ENCODE measurements at regions not wholly inside any gene's neighbourhood (a gene's known extent, or its start where the extent isn't known, plus 50 kb on each side); places are given as distances from the start of the nearest gene placed in this dataset.

DNA sequence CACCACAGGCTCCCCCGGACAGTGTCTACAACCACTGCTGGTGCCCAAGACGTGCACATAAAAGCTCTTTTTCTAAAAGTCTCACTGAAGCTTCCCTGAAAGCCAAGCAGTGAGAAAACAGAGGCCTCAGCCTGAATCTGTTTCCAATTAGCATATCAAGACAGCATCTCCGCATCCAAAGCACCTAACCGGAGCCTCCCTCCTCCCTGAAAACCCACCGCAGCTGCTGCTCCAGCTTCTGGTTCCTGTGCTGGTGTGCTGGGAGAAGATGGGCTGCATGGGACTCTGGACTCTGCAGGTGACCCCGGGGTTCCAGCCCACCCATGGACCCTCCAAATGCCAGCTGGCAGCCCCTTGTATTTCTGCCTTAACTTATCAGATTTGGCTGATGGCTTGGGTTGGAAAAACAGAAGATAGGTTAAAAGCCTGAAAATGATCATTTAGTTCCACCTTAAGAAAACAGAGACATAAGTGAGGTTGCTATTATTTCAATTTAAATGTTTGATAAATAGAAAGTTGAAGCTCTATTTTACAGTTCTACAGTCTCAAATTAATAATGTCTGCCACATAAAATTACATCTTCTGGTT, 103.3 kb downstream of the TMEM18 start:
- Histone ChIP-seq H4K20me1 (ENCODE audit: insufficient read depth) (no peaks in the 10 kb centered on the region), H3K27me3 (ENCODE audit: insufficient read depth) (no peaks in the 10 kb centered on the region), H3K36me3 (replicated peaks in 1 of 2; ENCODE audit: control insufficient read depth in 1 of 2, insufficient read depth in 2 of 2, low read length in 1 of 2) (no peaks in the 10 kb centered on the region), H3K4me2 (no peak overlapping the region), H3K9me3 (peaks cover 17% of the 10 kb centered on the region; the same call in 1 of the 2 replicates), H3K27ac (ENCODE audit: low read depth in 2 of 2, low read length in 1 of 2) (peak overlapping the region in 1 of 2 experiments; percentile 99; a peak in 2 of 4 replicates), H3F3A (replicated peaks; ENCODE audit: insufficient read depth) (no peaks in the 10 kb centered on the region), H3K9ac (no peak overlapping the region), H3K4me1 (ENCODE audit: control insufficient read depth in 1 of 2, insufficient read depth in 2 of 2, low read depth in 1 of 2, low read length in 1 of 2) (peaks cover 0 to 35% of the 10 kb centered on the region in 2 experiments; a peak in 2 of 4 replicates), H3K9me2 (no peaks in the 10 kb centered on the region), H2AFZ (ENCODE audit: low read depth) (no peak overlapping the region), H3K4me3 (ENCODE audit: low read depth in 2 of 2, low read length in 1 of 2) (no peak overlapping the region), H3K79me2 (ENCODE audit: insufficient read depth) (no peaks in the 10 kb centered on the region)
- ChIA-PET POLR2A (no interaction called here), CTCF (interaction anchor here (0.6 to 1.5 kb wide), 15 partner anchors 9 to 64 kb away, joined by 3 to 9 read pairs (median 3); no protein-coding TSS in a partner anchor)
- TF ChIP-seq CHD2 (IDR thresholded peaks at IDR 0.05; ENCODE audit: low read length, partially characterized antibody) (peak; percentile 82), RCOR1 (IDR thresholded peaks at IDR 0.05; ENCODE audit: low read length) (peak; percentile 90), NRF1 (IDR thresholded peaks at IDR 0.05; ENCODE audit: low read depth, low read length) (no peak), FOXJ3 (CRISPR knock-in tag; IDR thresholded peaks at IDR 0.05) (peak; percentile 93), EP300 (IDR thresholded peaks at IDR 0.05; ENCODE audit: borderline replicate concordance in 1 of 2, low read depth in 1 of 2, low read length in 1 of 2) (peak in 1 of 2 experiments; percentile 92; a peak in 2 of 4 replicates), GATA2 (CRISPR knock-in tag; IDR thresholded peaks at IDR 0.05) (peak; percentile 99), MEF2A (IDR thresholded peaks at IDR 0.05; ENCODE audit: borderline replicate concordance, low read depth) (no peak), ELF1 (IDR thresholded peaks at IDR 0.05) (no peak), POLR2AphosphoS5 (IDR thresholded peaks at IDR 0.05; ENCODE audit: low read depth, low read length) (no peak), TCF12 (IDR thresholded peaks at IDR 0.05) (peak; percentile 41; the same call in 1 of the 2 replicates), RAD21 (IDR thresholded peaks at IDR 0.05; ENCODE audit: low read length) (peak; percentile 43), TEAD4 (IDR thresholded peaks at IDR 0.05; ENCODE audit: borderline replicate concordance, insufficient read depth) (no peak), SIN3A (IDR thresholded peaks at IDR 0.05; ENCODE audit: borderline replicate concordance, low read depth, low read length) (no peak), MXI1 (IDR thresholded peaks at IDR 0.05; ENCODE audit: low read depth, low read length) (0 out of 2 replicates have a peak, but pooled peaks have one; percentile 14)
- TF ChIP-seq, protein P1, sequence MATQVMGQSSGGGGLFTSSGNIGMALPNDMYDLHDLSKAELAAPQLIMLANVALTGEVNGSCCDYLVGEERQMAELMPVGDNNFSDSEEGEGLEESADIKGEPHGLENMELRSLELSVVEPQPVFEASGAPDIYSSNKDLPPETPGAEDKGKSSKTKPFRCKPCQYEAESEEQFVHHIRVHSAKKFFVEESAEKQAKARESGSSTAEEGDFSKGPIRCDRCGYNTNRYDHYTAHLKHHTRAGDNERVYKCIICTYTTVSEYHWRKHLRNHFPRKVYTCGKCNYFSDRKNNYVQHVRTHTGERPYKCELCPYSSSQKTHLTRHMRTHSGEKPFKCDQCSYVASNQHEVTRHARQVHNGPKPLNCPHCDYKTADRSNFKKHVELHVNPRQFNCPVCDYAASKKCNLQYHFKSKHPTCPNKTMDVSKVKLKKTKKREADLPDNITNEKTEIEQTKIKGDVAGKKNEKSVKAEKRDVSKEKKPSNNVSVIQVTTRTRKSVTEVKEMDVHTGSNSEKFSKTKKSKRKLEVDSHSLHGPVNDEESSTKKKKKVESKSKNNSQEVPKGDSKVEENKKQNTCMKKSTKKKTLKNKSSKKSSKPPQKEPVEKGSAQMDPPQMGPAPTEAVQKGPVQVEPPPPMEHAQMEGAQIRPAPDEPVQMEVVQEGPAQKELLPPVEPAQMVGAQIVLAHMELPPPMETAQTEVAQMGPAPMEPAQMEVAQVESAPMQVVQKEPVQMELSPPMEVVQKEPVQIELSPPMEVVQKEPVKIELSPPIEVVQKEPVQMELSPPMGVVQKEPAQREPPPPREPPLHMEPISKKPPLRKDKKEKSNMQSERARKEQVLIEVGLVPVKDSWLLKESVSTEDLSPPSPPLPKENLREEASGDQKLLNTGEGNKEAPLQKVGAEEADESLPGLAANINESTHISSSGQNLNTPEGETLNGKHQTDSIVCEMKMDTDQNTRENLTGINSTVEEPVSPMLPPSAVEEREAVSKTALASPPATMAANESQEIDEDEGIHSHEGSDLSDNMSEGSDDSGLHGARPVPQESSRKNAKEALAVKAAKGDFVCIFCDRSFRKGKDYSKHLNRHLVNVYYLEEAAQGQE (IDR thresholded peaks at IDR 0.05; ENCODE audit: low read depth, low read length) = no peak
- TF ChIP-seq, protein P2, sequence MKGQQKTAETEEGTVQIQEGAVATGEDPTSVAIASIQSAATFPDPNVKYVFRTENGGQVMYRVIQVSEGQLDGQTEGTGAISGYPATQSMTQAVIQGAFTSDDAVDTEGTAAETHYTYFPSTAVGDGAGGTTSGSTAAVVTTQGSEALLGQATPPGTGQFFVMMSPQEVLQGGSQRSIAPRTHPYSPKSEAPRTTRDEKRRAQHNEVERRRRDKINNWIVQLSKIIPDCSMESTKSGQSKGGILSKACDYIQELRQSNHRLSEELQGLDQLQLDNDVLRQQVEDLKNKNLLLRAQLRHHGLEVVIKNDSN (IDR thresholded peaks at IDR 0.05; ENCODE audit: borderline replicate concordance, low read depth) = no peak
- TF ChIP-seq, protein P3, sequence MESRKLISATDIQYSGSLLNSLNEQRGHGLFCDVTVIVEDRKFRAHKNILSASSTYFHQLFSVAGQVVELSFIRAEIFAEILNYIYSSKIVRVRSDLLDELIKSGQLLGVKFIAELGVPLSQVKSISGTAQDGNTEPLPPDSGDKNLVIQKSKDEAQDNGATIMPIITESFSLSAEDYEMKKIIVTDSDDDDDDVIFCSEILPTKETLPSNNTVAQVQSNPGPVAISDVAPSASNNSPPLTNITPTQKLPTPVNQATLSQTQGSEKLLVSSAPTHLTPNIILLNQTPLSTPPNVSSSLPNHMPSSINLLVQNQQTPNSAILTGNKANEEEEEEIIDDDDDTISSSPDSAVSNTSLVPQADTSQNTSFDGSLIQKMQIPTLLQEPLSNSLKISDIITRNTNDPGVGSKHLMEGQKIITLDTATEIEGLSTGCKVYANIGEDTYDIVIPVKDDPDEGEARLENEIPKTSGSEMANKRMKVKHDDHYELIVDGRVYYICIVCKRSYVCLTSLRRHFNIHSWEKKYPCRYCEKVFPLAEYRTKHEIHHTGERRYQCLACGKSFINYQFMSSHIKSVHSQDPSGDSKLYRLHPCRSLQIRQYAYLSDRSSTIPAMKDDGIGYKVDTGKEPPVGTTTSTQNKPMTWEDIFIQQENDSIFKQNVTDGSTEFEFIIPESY (IDR thresholded peaks at IDR 0.05; ENCODE audit: borderline replicate concordance, low read depth) = no peak
- TF ChIP-seq, protein P4, sequence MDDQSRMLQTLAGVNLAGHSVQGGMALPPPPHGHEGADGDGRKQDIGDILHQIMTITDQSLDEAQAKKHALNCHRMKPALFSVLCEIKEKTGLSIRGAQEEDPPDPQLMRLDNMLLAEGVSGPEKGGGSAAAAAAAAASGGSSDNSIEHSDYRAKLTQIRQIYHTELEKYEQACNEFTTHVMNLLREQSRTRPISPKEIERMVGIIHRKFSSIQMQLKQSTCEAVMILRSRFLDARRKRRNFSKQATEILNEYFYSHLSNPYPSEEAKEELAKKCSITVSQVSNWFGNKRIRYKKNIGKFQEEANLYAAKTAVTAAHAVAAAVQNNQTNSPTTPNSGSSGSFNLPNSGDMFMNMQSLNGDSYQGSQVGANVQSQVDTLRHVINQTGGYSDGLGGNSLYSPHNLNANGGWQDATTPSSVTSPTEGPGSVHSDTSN (IDR thresholded peaks at IDR 0.05) = no peak
- peak; percentile 84 for DNase-seq
- WGBS (ENCODE audit: low lambda C conversion rate) = 12% methylated on average over 6 of the region's 6 CpGs
